ENCODE measurements at regions not wholly inside any gene's neighbourhood (a gene's known extent, or its start where the extent isn't known, plus 50 kb on each side); places are given as distances from the start of the nearest gene placed in this dataset.

GRCh38 chr7:113232885-113233284 lies 114.5 kb upstream of the SMIM30 start:
- TF ChIP-seq POLR2A (IDR thresholded peaks at IDR 0.05), result no peak
- TF ChIP-seq CTCF (IDR thresholded peaks at IDR 0.05), result no peak
